ENCODE measurements at regions not wholly inside any gene's neighbourhood (a gene's known extent, or its start where the extent isn't known, plus 50 kb on each side); places are given as distances from the start of the nearest gene placed in this dataset.

- no peak for TF ChIP-seq CTCF (IDR thresholded peaks at IDR 0.05; ENCODE audit: insufficient read depth, low read depth, low read length, missing control alignments)
- no peak overlapping the region for H3K4me3 ChIP-seq (ENCODE audit: low read length)
- no peak for DNase-seq (ENCODE audit: low read depth)
Observed at GRCh38 chr2:16375351-16375750, 290.3 kb downstream of the CYRIA start.

DNA sequence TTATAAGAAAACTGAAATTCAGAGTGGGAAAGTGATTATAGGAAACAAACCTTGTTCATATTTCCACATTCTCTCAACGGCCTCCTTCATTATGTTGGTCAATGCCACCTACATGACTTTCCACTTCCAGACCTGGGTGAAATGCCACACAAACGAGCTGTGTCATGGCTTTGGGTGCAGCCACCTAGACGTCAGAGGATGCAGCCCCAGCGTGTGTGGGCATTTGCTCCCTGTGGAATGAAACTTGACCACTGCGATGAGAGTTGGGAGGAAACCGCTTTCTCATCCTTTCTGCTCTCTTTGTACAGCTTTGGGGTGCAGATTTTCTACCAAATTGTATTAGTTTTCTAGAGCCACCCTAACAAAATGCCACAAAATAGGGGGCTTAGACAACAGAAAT lies 291.0 kb downstream of the CYRIA start:
- TF ChIP-seq CTCF (IDR thresholded peaks at IDR 0.05; ENCODE audit: insufficient read depth, low read depth, low read length, missing control alignments), result no peak
- no peak for DNase-seq (ENCODE audit: low read depth)
- no peak overlapping the region for H3K4me3 ChIP-seq (ENCODE audit: low read length)

GRCh38 chr2:16373341-16373740 lies 292.3 kb downstream of the CYRIA start:
- no peak for DNase-seq (ENCODE audit: low read depth)
- H3K4me3 ChIP-seq (ENCODE audit: low read length), result no peak overlapping the region
- no peak for TF ChIP-seq CTCF (IDR thresholded peaks at IDR 0.05; ENCODE audit: insufficient read depth, low read depth, low read length, missing control alignments)

GRCh38 chr2:16371751-16372150 lies 293.9 kb downstream of the CYRIA start:
- no peak for DNase-seq (ENCODE audit: low read depth)
- TF ChIP-seq CTCF (IDR thresholded peaks at IDR 0.05; ENCODE audit: insufficient read depth, low read depth, low read length, missing control alignments), result no peak
- no peak overlapping the region for H3K4me3 ChIP-seq (ENCODE audit: low read length)

DNA sequence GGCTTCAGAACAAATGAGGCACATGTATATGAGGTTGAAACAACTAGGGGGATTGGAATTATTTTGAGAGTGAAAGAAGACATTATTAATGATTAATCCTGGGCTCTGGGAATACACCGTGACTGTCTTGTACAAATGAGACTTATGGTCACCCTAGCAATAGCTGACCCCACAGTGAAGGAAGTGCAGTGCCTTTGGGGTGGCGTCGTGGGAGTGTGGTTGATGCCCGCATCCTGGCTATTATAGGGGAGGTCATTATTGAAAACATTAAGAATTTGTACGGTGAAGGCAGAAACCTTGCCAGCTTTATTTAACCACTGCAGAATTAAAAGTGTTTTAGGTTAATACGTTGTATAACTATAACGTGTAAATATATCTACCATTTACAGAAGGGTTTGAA lies 296.7 kb downstream of the CYRIA start:
- no peak for DNase-seq (ENCODE audit: low read depth)
- no peak overlapping the region for H3K4me3 ChIP-seq (ENCODE audit: low read length)
- TF ChIP-seq CTCF (IDR thresholded peaks at IDR 0.05; ENCODE audit: insufficient read depth, low read depth, low read length, missing control alignments), result no peak

- TF ChIP-seq CTCF (IDR thresholded peaks at IDR 0.05; ENCODE audit: insufficient read depth, low read depth, low read length, missing control alignments), result no peak
- H3K4me3 ChIP-seq (ENCODE audit: low read length), result no peak overlapping the region
- DNase-seq (ENCODE audit: low read depth), result no peak
Observed at GRCh38 chr2:16368328-16368727, 297.3 kb downstream of the CYRIA start.

DNA sequence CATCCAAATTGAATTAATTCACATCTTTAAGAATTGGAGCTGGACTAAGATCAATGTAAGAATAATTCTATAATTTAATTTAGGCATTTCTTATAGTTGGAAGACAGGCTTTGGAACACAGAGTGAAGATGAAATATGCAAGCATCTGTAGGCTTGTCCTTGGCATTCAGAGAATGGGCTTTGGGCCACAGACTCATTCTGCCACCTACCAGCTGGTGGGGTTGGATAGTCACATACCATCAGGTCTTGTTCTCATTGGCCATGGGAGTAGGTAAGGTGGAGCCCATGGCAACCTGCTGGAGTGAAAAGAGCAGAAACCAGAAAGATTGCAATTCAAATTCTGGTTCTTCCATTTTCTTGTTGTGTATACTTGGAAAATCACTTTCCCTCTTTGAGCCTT lies 300.3 kb downstream of the CYRIA start:
- no peak for DNase-seq (ENCODE audit: low read depth)
- no peak overlapping the region for H3K4me3 ChIP-seq (ENCODE audit: low read length)
- TF ChIP-seq CTCF (IDR thresholded peaks at IDR 0.05; ENCODE audit: insufficient read depth, low read depth, low read length, missing control alignments), result no peak

All from epithelial cell of esophagus (primary cell).